MM.1S (cell line): ENCODE measurements at regions not wholly inside any gene's neighbourhood (a gene's known extent, or its start where the extent isn't known, plus 50 kb on each side); places are given as distances from the start of the nearest gene placed in this dataset.
"Not testable (repeated sequence)": the region's sequence is repeated elsewhere in the genome, so short reads cannot be mapped to it uniquely, and the experiment has no call there.

Source experiments
- DNase-seq: peaks from one replicate; pipeline ENCODE4 v3.0.0-alpha.2; 2015
- H2AFZ ChIP-seq: fragments of 300-600 bp; sonication (generic); 2 replicates; pipeline ENCODE4 v1.6.0; 2016; ENCODE audit warnings: antibody characterized with exemption, low read length
- H3F3A ChIP-seq: fragments of 300-600 bp; sonication (generic); 2 replicates; pipeline ENCODE4 v1.6.1; 2016; ENCODE audit warnings: mild to moderate bottlenecking, antibody characterized with exemption, low read length, moderate library complexity, mixed read lengths; ENCODE audit not compliant: insufficient read depth
- H3K27ac ChIP-seq: fragments of 300-600 bp; sonication (generic); 2 replicates; pipeline ENCODE4 v1.5.1; 2016; ENCODE audit warnings: mild to moderate bottlenecking, low read length
- H3K27me3 ChIP-seq: fragments of 300-600 bp; sonication (generic); replicated peaks from 2 replicates; pipeline ENCODE4 v1.6.0; 2016; ENCODE audit warnings: low read length; ENCODE audit not compliant: insufficient read depth
- H3K36me3 ChIP-seq: fragments of 300-600 bp; sonication (generic); replicated peaks from 2 replicates; pipeline ENCODE4 v1.6.1; 2016; ENCODE audit warnings: mild to moderate bottlenecking, low read length, mixed read lengths; ENCODE audit not compliant: insufficient read depth
- H3K4me1 ChIP-seq: fragments of 300-600 bp; sonication (generic); 2 replicates; pipeline ENCODE4 v1.6.1; 2016; ENCODE audit warnings: low read length, mixed read lengths
- H3K4me2 ChIP-seq: fragments of 300-600 bp; sonication (generic); 2 replicates; pipeline ENCODE4 v1.6.0; 2016; ENCODE audit warnings: low read depth, low read length
- H3K4me3 ChIP-seq: fragments of 300-600 bp; sonication (generic); 2 replicates; pipeline ENCODE4 v1.5.1; 2016; ENCODE audit warnings: low read length, mixed read lengths
- H3K79me2 ChIP-seq: fragments of 300-600 bp; sonication (generic); 2 replicates; pipeline ENCODE4 v1.6.1; 2016; ENCODE audit warnings: mixed run types, low read length, mixed read lengths
- H3K9ac ChIP-seq: fragments of 300-600 bp; sonication (generic); 2 replicates; pipeline ENCODE4 v1.6.1; 2016; ENCODE audit warnings: low read length, mixed read lengths
- H3K9me2 ChIP-seq: fragments of 300-600 bp; sonication (generic); replicated peaks from 2 replicates; pipeline ENCODE4 v1.6.1; 2016; ENCODE audit warnings: mild to moderate bottlenecking, low read length, mixed read lengths; ENCODE audit not compliant: insufficient read depth
- H3K9me3 ChIP-seq: fragments of 300-600 bp; sonication (generic); replicated peaks from 2 replicates; pipeline ENCODE4 v1.6.1; 2016; ENCODE audit warnings: mild to moderate bottlenecking, low read length, mixed read lengths; ENCODE audit not compliant: insufficient read depth
- H4K20me1 ChIP-seq: fragments of 300-600 bp; sonication (generic); 2 replicates; pipeline ENCODE4 v1.6.1; 2016; ENCODE audit warnings: mild to moderate bottlenecking, low read length, moderate library complexity, mixed read lengths; ENCODE audit not compliant: insufficient read depth
- CTCF ChIP-seq: fragments of 300-600 bp; sonication (generic); IDR thresholded peaks from 2 replicates; pipeline ENCODE4 v1.5.1; 2016; ENCODE audit warnings: antibody characterized with exemption, low read length, mixed read lengths
- EZH2 ChIP-seq: fragments of 300-600 bp; sonication (generic); optimal IDR thresholded peaks from 2 replicates; pipeline ENCODE3; 2017; ENCODE audit warnings: low read depth, mild to moderate bottlenecking, antibody characterized with exemption, low read length, mixed read lengths
- EZH2phosphoT487 ChIP-seq: fragments of 300-600 bp; sonication (generic); IDR thresholded peaks from 2 replicates; pipeline ENCODE4 v1.6.1; 2018; ENCODE audit warnings: antibody characterized with exemption, low read length

- no peaks in the 10 kb centered on the region for H3K36me3 ChIP-seq
These were observed 176.3 kb upstream of the LMCD1 start for GRCh38 chr3:8325306-8325705.

GRCh38 chr3:8325833-8326232 lies 175.8 kb upstream of the LMCD1 start:
- H3F3A ChIP-seq, H3K79me2 ChIP-seq, H3K27ac ChIP-seq, H3K4me1 ChIP-seq, H3K9ac ChIP-seq, H3K4me2 ChIP-seq, H3K9me3 ChIP-seq, H2AFZ ChIP-seq, H4K20me1 ChIP-seq, DNase-seq, H3K27me3 ChIP-seq, H3K9me2 ChIP-seq, H3K4me3 ChIP-seq, H3K36me3 ChIP-seq: not testable (repeated sequence)

More at GRCh38 chr3:8325306-8325705, 176.3 kb upstream of the LMCD1 start:
- no peaks in the 10 kb centered on the region for H3K79me2 ChIP-seq
- H2AFZ ChIP-seq = no peak overlapping the region
- no peak overlapping the region for H3K4me2 ChIP-seq
- H3K4me1 ChIP-seq = no peaks in the 10 kb centered on the region
- no peaks in the 10 kb centered on the region for H3F3A ChIP-seq
- H4K20me1 ChIP-seq = no peaks in the 10 kb centered on the region
- no peaks in the 10 kb centered on the region for H3K27me3 ChIP-seq
- H3K9me2 ChIP-seq = no peaks in the 10 kb centered on the region
- H3K4me3 ChIP-seq = no peak overlapping the region
- no peak for TF ChIP-seq CTCF
- TF ChIP-seq EZH2phosphoT487 = no peak
- TF ChIP-seq EZH2 = no peak
- no peak overlapping the region for H3K27ac ChIP-seq
- DNase-seq = no peak
- no peak overlapping the region for H3K9ac ChIP-seq
- H3K9me3 ChIP-seq = no peaks in the 10 kb centered on the region

- H3K4me1 ChIP-seq = no peaks in the 10 kb centered on the region
- no peaks in the 10 kb centered on the region for H3K9me3 ChIP-seq
- H3K9me2 ChIP-seq = no peaks in the 10 kb centered on the region
- no peak overlapping the region for H3K4me2 ChIP-seq
- H3K27me3 ChIP-seq = no peaks in the 10 kb centered on the region
- TF ChIP-seq EZH2phosphoT487 (no peak), EZH2 (no peak), CTCF (no peak)
- H3K79me2 ChIP-seq = no peaks in the 10 kb centered on the region
- no peak overlapping the region for H3K4me3 ChIP-seq
- H4K20me1 ChIP-seq = no peaks in the 10 kb centered on the region
- H3K9ac ChIP-seq = no peak overlapping the region
- H3F3A ChIP-seq = no peaks in the 10 kb centered on the region
- no peak overlapping the region for H2AFZ ChIP-seq
- no peaks in the 10 kb centered on the region for H3K36me3 ChIP-seq
- no peak overlapping the region for H3K27ac ChIP-seq
- DNase-seq = no peak
These were observed 173.9 kb upstream of the LMCD1 start for GRCh38 chr3:8327739-8328138.

- Histone ChIP-seq H3K79me2 (no peaks in the 10 kb centered on the region), H3K36me3 (no peaks in the 10 kb centered on the region), H2AFZ (no peak overlapping the region), H3K27me3 (no peaks in the 10 kb centered on the region), H3K4me1 (no peaks in the 10 kb centered on the region), H3K9me3 (no peaks in the 10 kb centered on the region), H3K9me2 (no peaks in the 10 kb centered on the region), H3K4me2 (no peak overlapping the region), H3K27ac (no peak overlapping the region), H3K4me3 (no peak overlapping the region), H3K9ac (no peak overlapping the region), H4K20me1 (no peaks in the 10 kb centered on the region), H3F3A (no peaks in the 10 kb centered on the region)
- TF ChIP-seq EZH2 = no peak
- TF ChIP-seq EZH2phosphoT487 = no peak
- no peak for TF ChIP-seq CTCF
- no peak for DNase-seq
These were observed 172.7 kb upstream of the LMCD1 start for GRCh38 chr3:8328967-8329366.
